Head of caudate nucleus (tissue), 42 donors: ENCODE measurements at regions not wholly inside any gene's neighbourhood (a gene's known extent, or its start where the extent isn't known, plus 50 kb on each side); places are given as distances from the start of the nearest gene placed in this dataset.
"Not testable (repeated sequence)": the region's sequence is repeated elsewhere in the genome, so short reads cannot be mapped to it uniquely, and the experiment has no call there.

Experiments
- DNase-seq, 42 donors: peaks; one replicate each; pipeline versions ENCODE4 v3.0.0 to v3.0.0-alpha.2; 2020 to 2021; ENCODE audit warnings: mixed read lengths in 7 of 42
- intact Hi-C: fragments of 100-400 bp; cut with DNase I; formaldehyde crosslinking; loops from one replicate; pipeline ENCODE4 v1.15.0; 2022

- no peak for DNase-seq
- intact Hi-C loops, result no loop called here
Measured at GRCh38 chr12:90741611-90742010, 213.4 kb downstream of the CCER1 start.

- DNase-seq, result no peak
- intact Hi-C loops, result no loop called here
Measured at GRCh38 chr12:90729736-90730135, 225.2 kb downstream of the CCER1 start.

- intact Hi-C loops, result no loop called here
- no peak for DNase-seq
Measured at GRCh38 chr12:90712671-90713070, 242.3 kb downstream of the CCER1 start.

GRCh38 chr12:90710711-90711110 lies 244.3 kb downstream of the CCER1 start:
- intact Hi-C loops, result no loop called here
- no peak for DNase-seq

- intact Hi-C loops, result no loop called here
- no peak for DNase-seq
Measured at GRCh38 chr12:90706036-90706435, 248.9 kb downstream of the CCER1 start.

GRCh38 chr12:90695415-90695814 lies 259.6 kb downstream of the CCER1 start:
- no peak for DNase-seq
- intact Hi-C loops, result no loop called here

- DNase-seq, result no peak
- intact Hi-C loops, result no loop called here
Measured at GRCh38 chr12:90690120-90690519, 264.9 kb downstream of the CCER1 start.

- DNase-seq, intact Hi-C loops: not testable (repeated sequence)
Measured at GRCh38 chr12:90687682-90688081, 267.3 kb downstream of the CCER1 start.

GRCh38 chr12:90683871-90684270 lies 271.1 kb downstream of the CCER1 start:
- intact Hi-C loops, result no loop called here

GRCh38 chr12:90682398-90682797 lies 272.6 kb downstream of the CCER1 start:
- no peak for DNase-seq
- intact Hi-C loops, result no loop called here

More at GRCh38 chr12:90683871-90684270, 271.1 kb downstream of the CCER1 start:
- no peak for DNase-seq

GRCh38 chr12:90679674-90680073 lies 275.3 kb downstream of the CCER1 start:
- intact Hi-C loops, result no loop called here
- DNase-seq, result no peak

- DNase-seq, result no peak
- intact Hi-C loops, result no loop called here
Measured at GRCh38 chr12:90677552-90677951, 277.4 kb downstream of the CCER1 start.

- intact Hi-C loops, result no loop called here
- DNase-seq, result no peak
Measured at GRCh38 chr12:90677055-90677454, 277.9 kb downstream of the CCER1 start.

- no peak for DNase-seq
- intact Hi-C loops, result no loop called here
Measured at GRCh38 chr12:90675106-90675505, 279.9 kb downstream of the CCER1 start.

- intact Hi-C loops, result no loop called here
- no peak for DNase-seq
Measured at GRCh38 chr12:90672081-90672480, 282.9 kb downstream of the CCER1 start.

GRCh38 chr12:90663949-90664348 lies 291.0 kb downstream of the CCER1 start:
- DNase-seq, intact Hi-C loops: not testable (repeated sequence)

- intact Hi-C loops, result no loop called here
- DNase-seq, result no peak
Measured at GRCh38 chr12:90659060-90659459, 295.9 kb downstream of the CCER1 start.

- intact Hi-C loops, result no loop called here
- DNase-seq, result no peak
Measured at GRCh38 chr12:90653040-90653439, 301.9 kb downstream of the CCER1 start.

- DNase-seq, result no peak
- intact Hi-C loops, result no loop called here
Measured at GRCh38 chr12:90652280-90652679, 302.7 kb downstream of the CCER1 start.

- intact Hi-C loops, result no loop called here
- no peak for DNase-seq
Measured at GRCh38 chr12:90645181-90645580, 309.8 kb downstream of the CCER1 start.

GRCh38 chr12:90631591-90632212 lies 323.3 kb downstream of the CCER1 start:
- no peak for DNase-seq
- intact Hi-C loops, result no loop called here

GRCh38 chr12:90630006-90630405 lies 325.0 kb downstream of the CCER1 start:
- DNase-seq, result peak in 2 of 42 donors; percentile 11 to 38
- intact Hi-C loops, result no loop called here
